ENCODE measurements at regions not wholly inside any gene's neighbourhood (a gene's known extent, or its start where the extent isn't known, plus 50 kb on each side); places are given as distances from the start of the nearest gene placed in this dataset.

DNA sequence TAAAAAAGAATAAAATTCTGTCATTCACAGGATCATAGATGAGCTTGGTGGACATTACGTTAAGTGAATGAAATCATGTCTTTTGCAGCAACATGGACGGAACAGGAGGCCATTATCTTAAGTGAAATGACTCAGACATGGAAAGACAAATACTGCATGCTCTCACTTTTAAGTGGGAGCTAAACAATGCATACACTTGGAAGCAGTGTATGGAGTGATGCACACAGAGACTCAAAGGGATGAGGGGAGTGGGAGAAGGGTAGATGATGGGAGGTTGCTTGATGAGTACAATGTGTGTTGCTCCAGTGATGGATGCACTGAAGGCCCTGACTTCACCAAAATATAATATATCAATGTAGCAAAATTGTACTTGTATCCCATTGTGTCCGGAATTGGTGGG lies 293.4 kb downstream of the CD109 start:
- no peak overlapping the region for H3K4me2 ChIP-seq (replicated peaks; ENCODE audit: low read depth, low read length, poor library complexity, severe bottlenecking)
- H3K27ac Mint-ChIP-seq = no peak overlapping the region
- ChIA-PET CTCF (no interaction called here), POLR2A (no interaction called here)
- peaks cover 0 to 7% (median 0%) of the 10 kb centered on the region in 3 donors for H3K9me3 ChIP-seq (ENCODE audit: control extremely low read depth in 1 of 3, control insufficient read depth in 2 of 3, insufficient read depth in 1 of 3, low read length in 2 of 3)
- no peaks in the 10 kb centered on the region for H3K4me1 Mint-ChIP-seq
- no peak overlapping the region for H3K9ac ChIP-seq (ENCODE audit: low read length)
- no peaks in the 10 kb centered on the region for H3K27me3 ChIP-seq (replicated peaks in 1 of 4; ENCODE audit: control extremely low read depth in 1 of 4, control insufficient read depth in 3 of 4, insufficient read depth in 4 of 4, low read length in 3 of 4)
- H3K27me3 Mint-ChIP-seq = no peaks in the 10 kb centered on the region
- ATAC-seq (ENCODE audit: low read depth) (no peak), DNase-seq (no peak)
- H3K4me3 Mint-ChIP-seq = no peak overlapping the region
- no peaks in the 10 kb centered on the region for H3K36me3 ChIP-seq (replicated peaks in 1 of 2; ENCODE audit: control extremely low read depth in 1 of 2, control insufficient read depth in 1 of 2, extremely low read depth in 1 of 2, insufficient read depth in 2 of 2, low read length in 1 of 2)
- intact Hi-C loops (cut with micrococcal nuclease) = no loop called here
- TF ChIP-seq, protein P1, sequence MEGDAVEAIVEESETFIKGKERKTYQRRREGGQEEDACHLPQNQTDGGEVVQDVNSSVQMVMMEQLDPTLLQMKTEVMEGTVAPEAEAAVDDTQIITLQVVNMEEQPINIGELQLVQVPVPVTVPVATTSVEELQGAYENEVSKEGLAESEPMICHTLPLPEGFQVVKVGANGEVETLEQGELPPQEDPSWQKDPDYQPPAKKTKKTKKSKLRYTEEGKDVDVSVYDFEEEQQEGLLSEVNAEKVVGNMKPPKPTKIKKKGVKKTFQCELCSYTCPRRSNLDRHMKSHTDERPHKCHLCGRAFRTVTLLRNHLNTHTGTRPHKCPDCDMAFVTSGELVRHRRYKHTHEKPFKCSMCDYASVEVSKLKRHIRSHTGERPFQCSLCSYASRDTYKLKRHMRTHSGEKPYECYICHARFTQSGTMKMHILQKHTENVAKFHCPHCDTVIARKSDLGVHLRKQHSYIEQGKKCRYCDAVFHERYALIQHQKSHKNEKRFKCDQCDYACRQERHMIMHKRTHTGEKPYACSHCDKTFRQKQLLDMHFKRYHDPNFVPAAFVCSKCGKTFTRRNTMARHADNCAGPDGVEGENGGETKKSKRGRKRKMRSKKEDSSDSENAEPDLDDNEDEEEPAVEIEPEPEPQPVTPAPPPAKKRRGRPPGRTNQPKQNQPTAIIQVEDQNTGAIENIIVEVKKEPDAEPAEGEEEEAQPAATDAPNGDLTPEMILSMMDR (IDR thresholded peaks at IDR 0.05) = no peak
- no peak for TF ChIP-seq EZH2 (IDR thresholded peaks at IDR 0.05; ENCODE audit: borderline replicate concordance, insufficient read depth, low read depth, low read length, poor library complexity, severe bottlenecking)
- 100% methylated on average over 2 of the region's 3 CpGs for WGBS (ENCODE audit: insufficient coverage)
- no peaks in the 10 kb centered on the region for H4K20me1 ChIP-seq (ENCODE audit: control insufficient read depth, insufficient read depth, low read length, poor library complexity, severe bottlenecking)
- H3K4me3 ChIP-seq (ENCODE audit: control extremely low read depth in 1 of 5, extremely low read depth in 1 of 5, insufficient read depth in 1 of 5, low read depth in 2 of 5, low read length in 4 of 5) = no peak overlapping the region
- H3K4me1 ChIP-seq (ENCODE audit: control insufficient read depth in 2 of 2, insufficient read depth in 2 of 2, low read length in 2 of 2) = no peaks in the 10 kb centered on the region
- H3K9me3 Mint-ChIP-seq (ENCODE audit: insufficient read depth) = no peaks in the 10 kb centered on the region
- no peaks in the 10 kb centered on the region for H3K79me2 ChIP-seq (ENCODE audit: control insufficient read depth, insufficient read depth, low read length)
- no peak overlapping the region for H2AFZ ChIP-seq (ENCODE audit: insufficient read depth, low read depth, low read length, poor library complexity, severe bottlenecking)
- no peak overlapping the region for H3K27ac ChIP-seq (ENCODE audit: low read length in 2 of 2)

DNA sequence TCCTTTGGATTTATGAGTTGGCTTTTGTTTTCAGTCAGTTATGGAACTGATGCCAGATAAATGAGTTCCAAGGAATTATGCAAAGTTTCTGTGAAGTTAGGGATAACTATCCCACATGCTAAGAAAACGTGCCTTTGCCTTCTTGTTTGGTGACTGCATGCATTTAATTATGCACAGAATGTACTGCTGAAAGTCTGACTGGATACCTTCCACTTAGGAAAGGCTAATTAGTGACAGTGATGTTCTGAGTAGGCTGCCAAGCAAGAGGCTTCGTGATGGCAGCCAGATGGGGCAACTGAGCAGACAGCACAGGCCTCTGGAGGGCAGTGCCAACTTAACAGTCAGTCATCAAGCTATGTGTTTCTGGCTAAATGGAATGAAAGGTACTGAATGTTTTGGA lies 289.9 kb downstream of the CD109 start:
- H3K27me3 ChIP-seq (replicated peaks in 1 of 4; ENCODE audit: control extremely low read depth in 1 of 4, control insufficient read depth in 3 of 4, insufficient read depth in 4 of 4, low read length in 3 of 4) = no peaks in the 10 kb centered on the region
- intact Hi-C loops (cut with micrococcal nuclease) = no loop called here
- no peak overlapping the region for H3K9ac ChIP-seq (ENCODE audit: low read length)
- no peak overlapping the region for H3K4me2 ChIP-seq (replicated peaks; ENCODE audit: low read depth, low read length, poor library complexity, severe bottlenecking)
- no peak overlapping the region for H3K4me3 ChIP-seq (ENCODE audit: control extremely low read depth in 1 of 5, extremely low read depth in 1 of 5, insufficient read depth in 1 of 5, low read depth in 2 of 5, low read length in 4 of 5)
- DNase-seq = no peak
- no peaks in the 10 kb centered on the region for H3K79me2 ChIP-seq (ENCODE audit: control insufficient read depth, insufficient read depth, low read length)
- ATAC-seq (ENCODE audit: low read depth) = no peak
- Mint-ChIP-seq H3K4me3 (no peak overlapping the region), H3K27me3 (no peaks in the 10 kb centered on the region), H3K27ac (no peak overlapping the region), H3K9me3 (ENCODE audit: insufficient read depth) (no peaks in the 10 kb centered on the region), H3K4me1 (no peaks in the 10 kb centered on the region)
- H3K27ac ChIP-seq (ENCODE audit: low read length in 2 of 2) = no peak overlapping the region
- no peaks in the 10 kb centered on the region for H4K20me1 ChIP-seq (ENCODE audit: control insufficient read depth, insufficient read depth, low read length, poor library complexity, severe bottlenecking)
- POLR2A ChIA-PET = no interaction called here
- H3K36me3 ChIP-seq (replicated peaks in 1 of 2; ENCODE audit: control extremely low read depth in 1 of 2, control insufficient read depth in 1 of 2, extremely low read depth in 1 of 2, insufficient read depth in 2 of 2, low read length in 1 of 2) = no peaks in the 10 kb centered on the region
- peaks cover 0 to 6% (median 0%) of the 10 kb centered on the region in 3 donors for H3K9me3 ChIP-seq (ENCODE audit: control extremely low read depth in 1 of 3, control insufficient read depth in 2 of 3, insufficient read depth in 1 of 3, low read length in 2 of 3)
- H2AFZ ChIP-seq (ENCODE audit: insufficient read depth, low read depth, low read length, poor library complexity, severe bottlenecking) = no peak overlapping the region
- CTCF ChIA-PET = no interaction called here
- TF ChIP-seq EZH2 (IDR thresholded peaks at IDR 0.05; ENCODE audit: borderline replicate concordance, insufficient read depth, low read depth, low read length, poor library complexity, severe bottlenecking) = no peak
- TF ChIP-seq, protein P1 (IDR thresholded peaks at IDR 0.05) = no peak
- WGBS (ENCODE audit: insufficient coverage) = 22% methylated on average over 2 of the region's 2 CpGs
- no peaks in the 10 kb centered on the region for H3K4me1 ChIP-seq (ENCODE audit: control insufficient read depth in 2 of 2, insufficient read depth in 2 of 2, low read length in 2 of 2)
